ENCODE measurements at regions not wholly inside any gene's neighbourhood (a gene's known extent, or its start where the extent isn't known, plus 50 kb on each side); places are given as distances from the start of the nearest gene placed in this dataset.

- no peak for TF ChIP-seq CTCF (conservative IDR thresholded peaks at IDR 0.05 in 1 of 2, IDR thresholded peaks at IDR 0.05 in 1 of 2; ENCODE audit: extremely low read depth in 1 of 2, insufficient read depth in 1 of 2, low read depth in 1 of 2, low read length in 2 of 2)
- no peak for TF ChIP-seq EZH2 (IDR thresholded peaks at IDR 0.05; ENCODE audit: borderline replicate concordance, low read length)
Observed at GRCh38 chr3:24830230-24831152, 335.8 kb upstream of the THRB start.

All from mammary epithelial cell (primary cell).